Uterus (tissue), 2 donors: ENCODE measurements at regions not wholly inside any gene's neighbourhood (a gene's known extent, or its start where the extent isn't known, plus 50 kb on each side); places are given as distances from the start of the nearest gene placed in this dataset.

ENCODE experiments used
- CTCF ChIP-seq, 4 experiments: fragments of 200-600 bp in 2 of 4; fragments of 450-650 bp in 2 of 4; sonication (generic) in 2 of 4; IDR thresholded peaks; one replicate each; pipeline ENCODE4 v1.5.1; 2016 to 2019; ENCODE audit warnings: antibody characterized with exemption in 4 of 4, mild to moderate bottlenecking in 2 of 4, moderate library complexity in 1 of 4
- POLR2A ChIP-seq, 2 donors: fragments of 450-650 bp; IDR thresholded peaks; one replicate each; pipeline ENCODE4 v1.6.1; 2016; ENCODE audit warnings: antibody characterized with exemption in 2 of 2, mild to moderate bottlenecking in 1 of 2, moderate library complexity in 1 of 2

- TF ChIP-seq CTCF (IDR thresholded peaks at IDR 0.05) (no peak), POLR2A (IDR thresholded peaks at IDR 0.05) (no peak)
These were observed 289.6 kb downstream of the MAT2B start for GRCh38 chr5:163794993-163795392.
